ENCODE measurements at regions not wholly inside any gene's neighbourhood (a gene's known extent, or its start where the extent isn't known, plus 50 kb on each side); places are given as distances from the start of the nearest gene placed in this dataset.

DNA sequence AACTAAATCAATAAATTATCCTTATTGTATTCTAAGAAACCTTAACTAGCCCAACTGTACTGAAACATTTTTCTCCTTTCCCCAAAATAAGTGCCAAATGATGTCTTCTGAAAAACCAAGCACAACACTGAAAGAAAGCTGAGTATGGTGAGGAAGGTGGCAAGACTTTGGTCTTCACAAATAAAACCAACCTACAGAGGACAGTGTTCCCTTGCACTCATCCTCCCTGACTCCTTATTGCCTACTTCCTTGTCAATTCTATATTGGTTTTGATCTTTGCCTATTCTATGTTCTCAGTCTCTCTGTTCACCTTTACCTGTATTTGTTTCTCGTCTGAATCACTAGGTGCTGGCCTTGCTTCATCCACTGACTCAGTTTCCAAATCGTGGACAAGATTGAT lies 490.1 kb upstream of the ZNF385D start:
- Histone ChIP-seq H2BK12ac (ENCODE audit: low read length) (no peak overlapping the region), H3K4ac (ENCODE audit: low read depth, low read length) (no peak overlapping the region), H3K79me2 (ENCODE audit: control insufficient read depth, insufficient read depth, low read length, poor library complexity) (no peaks in the 10 kb centered on the region), H4K12ac (ENCODE audit: low read depth, low read length) (no peak overlapping the region), H2BK120ac (ENCODE audit: insufficient read depth, low read length, poor library complexity) (no peak overlapping the region), H3K4me2 (ENCODE audit: low read length) (no peak overlapping the region), H3K4me1 (ENCODE audit: control insufficient read depth in 1 of 2, insufficient read depth in 2 of 2, low read length in 2 of 2) (peaks cover 0 to 2% of the 10 kb centered on the region in 2 experiments), H3K14ac (ENCODE audit: low read length) (no peak overlapping the region), H3K36me3 (ENCODE audit: control insufficient read depth in 1 of 2, insufficient read depth in 2 of 2, low read length in 2 of 2) (no peaks in the 10 kb centered on the region), H2AFZ (ENCODE audit: insufficient read depth, low read length, poor library complexity) (no peak overlapping the region), H3K79me1 (ENCODE audit: low read length) (no peaks in the 10 kb centered on the region), H3K9me3 (ENCODE audit: insufficient read depth, low read depth, low read length) (no peaks in the 10 kb centered on the region), H3K9ac (ENCODE audit: low read length) (no peak overlapping the region), H4K91ac (ENCODE audit: low read depth, low read length) (no peak overlapping the region), H3K18ac (ENCODE audit: low read length) (no peak overlapping the region), H3K27me3 (ENCODE audit: insufficient read depth, low read length) (no peaks in the 10 kb centered on the region), H2BK5ac (ENCODE audit: low read depth, low read length, poor library complexity) (no peak overlapping the region), H3K4me3 (ENCODE audit: low read depth, low read length) (no peak overlapping the region), H3K23ac (ENCODE audit: low read length) (no peak overlapping the region), H2AK5ac (ENCODE audit: low read length) (no peak overlapping the region), H3K27ac (ENCODE audit: low read depth, low read length) (no peak overlapping the region), H4K8ac (ENCODE audit: low read depth, low read length) (no peak overlapping the region)
- no peak for DNase-seq
- WGBS (ENCODE audit: extremely low coverage, insufficient coverage, insufficient read length), result no CpG with 5 or more reads among the region's 2 CpGs

- Histone ChIP-seq H4K91ac (ENCODE audit: low read depth, low read length) (no peak overlapping the region), H3K27me3 (ENCODE audit: insufficient read depth, low read length) (no peaks in the 10 kb centered on the region), H3K18ac (ENCODE audit: low read length) (no peak overlapping the region), H2BK120ac (ENCODE audit: insufficient read depth, low read length, poor library complexity) (no peak overlapping the region), H3K79me2 (ENCODE audit: control insufficient read depth, insufficient read depth, low read length, poor library complexity) (no peaks in the 10 kb centered on the region), H2BK5ac (ENCODE audit: low read depth, low read length, poor library complexity) (no peak overlapping the region), H3K36me3 (ENCODE audit: control insufficient read depth in 1 of 2, insufficient read depth in 2 of 2, low read length in 2 of 2) (no peaks in the 10 kb centered on the region), H3K9me3 (ENCODE audit: insufficient read depth, low read depth, low read length) (no peaks in the 10 kb centered on the region), H3K4me2 (ENCODE audit: low read length) (no peak overlapping the region), H4K12ac (ENCODE audit: low read depth, low read length) (no peak overlapping the region), H2BK12ac (ENCODE audit: low read length) (no peak overlapping the region), H2AK5ac (ENCODE audit: low read length) (no peak overlapping the region), H3K14ac (ENCODE audit: low read length) (no peak overlapping the region), H3K27ac (ENCODE audit: low read depth, low read length) (no peak overlapping the region), H3K23ac (ENCODE audit: low read length) (no peak overlapping the region), H4K8ac (ENCODE audit: low read depth, low read length) (no peak overlapping the region), H3K79me1 (ENCODE audit: low read length) (no peaks in the 10 kb centered on the region), H2AFZ (ENCODE audit: insufficient read depth, low read length, poor library complexity) (no peak overlapping the region), H3K4me3 (ENCODE audit: low read depth, low read length) (no peak overlapping the region), H3K4me1 (ENCODE audit: control insufficient read depth in 1 of 2, insufficient read depth in 2 of 2, low read length in 2 of 2) (peaks cover 0 to 2% of the 10 kb centered on the region in 2 experiments), H3K4ac (ENCODE audit: low read depth, low read length) (no peak overlapping the region), H3K9ac (ENCODE audit: low read length) (no peak overlapping the region)
- peak; percentile 78 to 88 for DNase-seq
- WGBS (ENCODE audit: extremely low coverage, insufficient coverage, insufficient read length), result no CpG with 5 or more reads among the region's 3 CpGs
Observed at GRCh38 chr3:22244761-22245521, 493.9 kb upstream of the ZNF385D start.

DNA sequence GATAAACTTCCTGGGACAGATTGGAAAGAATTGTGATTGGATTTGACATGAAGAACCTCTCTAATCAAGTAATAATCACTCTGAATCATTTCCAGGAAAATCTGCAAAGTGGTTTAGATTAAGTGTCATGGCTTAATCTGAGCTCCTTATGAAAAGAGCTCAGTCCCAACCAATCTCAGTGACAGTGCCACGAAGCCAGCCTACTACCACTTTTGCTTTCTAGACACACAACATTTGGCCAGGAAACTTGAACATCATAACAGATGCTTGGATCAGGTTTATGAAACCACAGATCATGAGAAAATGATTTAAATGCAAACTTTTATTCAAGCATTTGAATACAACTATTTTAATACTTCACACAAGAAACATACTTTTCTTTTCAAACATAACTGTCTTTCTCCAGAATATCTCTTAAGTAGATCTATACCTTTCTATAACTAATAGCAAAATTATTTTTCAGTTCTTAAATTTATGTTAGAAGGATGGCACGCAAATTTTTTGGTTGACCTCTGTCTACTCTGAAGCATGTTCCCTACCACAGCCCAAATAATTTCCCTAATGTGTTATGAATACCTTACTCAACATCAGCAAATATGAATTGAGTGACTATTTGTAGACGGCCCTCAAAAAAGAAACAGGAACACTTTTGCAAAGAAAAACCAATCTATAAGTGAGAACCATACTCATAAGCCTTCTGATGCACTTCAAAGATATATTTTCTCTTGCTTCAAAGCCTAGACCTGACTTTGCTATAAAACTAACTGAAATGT lies 495.0 kb upstream of the ZNF385D start:
- H3K9me3 ChIP-seq (ENCODE audit: insufficient read depth, low read depth, low read length), result no peaks in the 10 kb centered on the region
- H4K91ac ChIP-seq (ENCODE audit: low read depth, low read length), result no peak overlapping the region
- DNase-seq, result no peak
- no CpG with 5 or more reads among the region's 3 CpGs for WGBS (ENCODE audit: extremely low coverage, insufficient coverage, insufficient read length)
- H2AFZ ChIP-seq (ENCODE audit: insufficient read depth, low read length, poor library complexity), result no peak overlapping the region
- H3K79me2 ChIP-seq (ENCODE audit: control insufficient read depth, insufficient read depth, low read length, poor library complexity), result no peaks in the 10 kb centered on the region
- H2BK5ac ChIP-seq (ENCODE audit: low read depth, low read length, poor library complexity), result no peak overlapping the region
- H3K27ac ChIP-seq (ENCODE audit: low read depth, low read length), result no peak overlapping the region
- no peak overlapping the region for H2BK120ac ChIP-seq (ENCODE audit: insufficient read depth, low read length, poor library complexity)
- H3K4me1 ChIP-seq (ENCODE audit: control insufficient read depth in 1 of 2, insufficient read depth in 2 of 2, low read length in 2 of 2), result peaks cover 0 to 2% of the 10 kb centered on the region in 2 experiments
- no peak overlapping the region for H3K18ac ChIP-seq (ENCODE audit: low read length)
- H3K79me1 ChIP-seq (ENCODE audit: low read length), result no peaks in the 10 kb centered on the region
- no peak overlapping the region for H3K4me2 ChIP-seq (ENCODE audit: low read length)
- H3K4ac ChIP-seq (ENCODE audit: low read depth, low read length), result no peak overlapping the region
- no peak overlapping the region for H4K12ac ChIP-seq (ENCODE audit: low read depth, low read length)
- H2BK12ac ChIP-seq (ENCODE audit: low read length), result no peak overlapping the region
- H3K4me3 ChIP-seq (ENCODE audit: low read depth, low read length), result no peak overlapping the region
- no peak overlapping the region for H3K9ac ChIP-seq (ENCODE audit: low read length)
- H4K8ac ChIP-seq (ENCODE audit: low read depth, low read length), result no peak overlapping the region
- no peaks in the 10 kb centered on the region for H3K27me3 ChIP-seq (ENCODE audit: insufficient read depth, low read length)
- H3K14ac ChIP-seq (ENCODE audit: low read length), result no peak overlapping the region
- no peak overlapping the region for H3K23ac ChIP-seq (ENCODE audit: low read length)
- no peak overlapping the region for H2AK5ac ChIP-seq (ENCODE audit: low read length)
- H3K36me3 ChIP-seq (ENCODE audit: control insufficient read depth in 1 of 2, insufficient read depth in 2 of 2, low read length in 2 of 2), result no peaks in the 10 kb centered on the region

DNA sequence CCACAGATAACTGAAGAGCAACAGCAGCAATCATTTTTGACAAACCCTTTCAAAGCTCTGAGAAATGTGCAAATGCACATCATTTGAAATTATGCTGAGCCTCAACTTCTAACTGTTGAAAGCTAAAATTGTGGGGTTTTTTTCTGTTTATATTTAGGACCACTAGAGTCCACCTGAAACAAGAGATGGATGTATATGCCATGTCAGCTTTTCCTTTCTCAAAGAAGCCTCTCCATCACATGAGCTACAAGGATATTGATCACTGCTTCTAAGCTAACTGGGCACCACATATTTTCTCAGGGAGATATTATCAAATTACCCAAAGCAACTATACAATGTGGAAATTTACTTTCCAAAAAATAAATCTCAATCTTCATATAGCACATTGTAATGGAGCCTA lies 498.6 kb upstream of the ZNF385D start:
- H3K23ac ChIP-seq (ENCODE audit: low read length), result no peak overlapping the region
- no peak overlapping the region for H2AFZ ChIP-seq (ENCODE audit: insufficient read depth, low read length, poor library complexity)
- H2BK5ac ChIP-seq (ENCODE audit: low read depth, low read length, poor library complexity), result no peak overlapping the region
- H3K4me1 ChIP-seq (ENCODE audit: control insufficient read depth in 1 of 2, insufficient read depth in 2 of 2, low read length in 2 of 2), result peaks cover 0 to 2% of the 10 kb centered on the region in 2 experiments
- no peaks in the 10 kb centered on the region for H3K36me3 ChIP-seq (ENCODE audit: control insufficient read depth in 1 of 2, insufficient read depth in 2 of 2, low read length in 2 of 2)
- H4K8ac ChIP-seq (ENCODE audit: low read depth, low read length), result no peak overlapping the region
- no peak overlapping the region for H4K91ac ChIP-seq (ENCODE audit: low read depth, low read length)
- no peaks in the 10 kb centered on the region for H3K9me3 ChIP-seq (ENCODE audit: insufficient read depth, low read depth, low read length)
- H3K4me3 ChIP-seq (ENCODE audit: low read depth, low read length), result no peak overlapping the region
- no peak overlapping the region for H3K18ac ChIP-seq (ENCODE audit: low read length)
- H3K14ac ChIP-seq (ENCODE audit: low read length), result no peak overlapping the region
- H3K4me2 ChIP-seq (ENCODE audit: low read length), result no peak overlapping the region
- H2BK120ac ChIP-seq (ENCODE audit: insufficient read depth, low read length, poor library complexity), result no peak overlapping the region
- no peak for DNase-seq
- H2AK5ac ChIP-seq (ENCODE audit: low read length), result no peak overlapping the region
- no peak overlapping the region for H3K4ac ChIP-seq (ENCODE audit: low read depth, low read length)
- no peak overlapping the region for H3K9ac ChIP-seq (ENCODE audit: low read length)
- no peak overlapping the region for H2BK12ac ChIP-seq (ENCODE audit: low read length)
- no peak overlapping the region for H3K27ac ChIP-seq (ENCODE audit: low read depth, low read length)
- no peaks in the 10 kb centered on the region for H3K27me3 ChIP-seq (ENCODE audit: insufficient read depth, low read length)
- H4K12ac ChIP-seq (ENCODE audit: low read depth, low read length), result no peak overlapping the region
- H3K79me1 ChIP-seq (ENCODE audit: low read length), result no peaks in the 10 kb centered on the region
- no peaks in the 10 kb centered on the region for H3K79me2 ChIP-seq (ENCODE audit: control insufficient read depth, insufficient read depth, low read length, poor library complexity)
